H1 (cell line): ENCODE measurements at regions not wholly inside any gene's neighbourhood (a gene's known extent, or its start where the extent isn't known, plus 50 kb on each side); places are given as distances from the start of the nearest gene placed in this dataset.

Experiments used
- CTCF ChIA-PET: fragments of 300-600 bp; sonication (Branson Sonifier 250); formaldehyde crosslinking; loops from one replicate; lab custom pipeline; 2021; ENCODE audit not compliant: partially characterized antibody; lab: Charles Lee
- POLR2A ChIA-PET: fragments of 300-600 bp; sonication (Branson Sonifier 250); formaldehyde crosslinking; loops from one replicate; lab custom pipeline; 2021; ENCODE audit warnings: inconsistent platforms; ENCODE audit not compliant: partially characterized antibody; lab: Charles Lee
- DNase-seq, 2 experiments: peaks; one replicate each; pipeline versions ENCODE4 v3.0.0 to v3.0.0-alpha.2; 2010 to 2022; ENCODE audit warnings: low spot score in 2 of 2, low read depth in 1 of 2, mixed read lengths in 1 of 2
- FAIRE-seq: peaks from 2 replicates; lab custom pipeline; 2011; peaks lifted over from hg19 to GRCh38; lab: Jason Lieb, UNC
- H2AFZ ChIP-seq: 2 replicates; pipeline ENCODE4 v1.8.1; 2012; ENCODE audit warnings: low read length, inconsistent platforms
- H2AK5ac ChIP-seq: 2 replicates; pipeline ENCODE4 v1.6.1; 2013; ENCODE audit warnings: low read depth, low read length
- H2BK120ac ChIP-seq: replicated peaks from 2 replicates; pipeline ENCODE3; 2013; ENCODE audit warnings: low read depth, low read length, inconsistent platforms
- H2BK12ac ChIP-seq: 2 replicates; pipeline ENCODE4 v1.6.1; 2013; ENCODE audit warnings: low read depth, low read length
- H2BK15ac ChIP-seq: 2 replicates; pipeline ENCODE4 v1.6.1; 2013; ENCODE audit warnings: low read length
- H2BK20ac ChIP-seq: 2 replicates; pipeline ENCODE4 v1.6.1; 2013; ENCODE audit warnings: low read length
- H2BK5ac ChIP-seq: 2 replicates; pipeline ENCODE4 v1.6.1; 2013; ENCODE audit warnings: low read depth, low read length
- H3K14ac ChIP-seq: 2 replicates; pipeline ENCODE4 v1.6.1; 2013; ENCODE audit warnings: inconsistent platforms; ENCODE audit not compliant: insufficient read length
- H3K18ac ChIP-seq: 2 replicates; pipeline ENCODE4 v1.6.1; 2013; ENCODE audit warnings: low read length; ENCODE audit errors: extremely low read depth
- H3K23ac ChIP-seq: 2 replicates; pipeline ENCODE4 v1.6.1; 2013; ENCODE audit warnings: inconsistent platforms; ENCODE audit not compliant: insufficient read length
- H3K23me2 ChIP-seq: 2 replicates; pipeline ENCODE4 v1.6.1; 2013; ENCODE audit warnings: low read depth, low read length
- H3K27ac ChIP-seq: 2 replicates; pipeline ENCODE4 v1.6.1; 2011; ENCODE audit warnings: low read depth, low read length, inconsistent platforms
- H3K27me3 ChIP-seq, 4 experiments: replicated peaks in 1 of 4; 1 replicate in 1 of 4; 2 replicates in 3 of 4; pipeline versions ENCODE4 v1.6.1 to v1.8.1; 2011 to 2013; ENCODE audit warnings: low read length in 3 of 4, mild to moderate bottlenecking in 3 of 4, inconsistent platforms in 2 of 4, mixed read lengths in 2 of 4, moderate library complexity in 1 of 4; ENCODE audit not compliant: control insufficient read depth in 3 of 4, insufficient read depth in 3 of 4; ENCODE audit errors: extremely low read depth in 1 of 4
- H3K36me3 ChIP-seq, 4 experiments: 2 replicates each; pipeline versions ENCODE4 v1.6.1 to v1.8.1; 2011 to 2013; ENCODE audit warnings: mild to moderate bottlenecking in 4 of 4, low read length in 3 of 4, moderate library complexity in 2 of 4, control low read depth in 1 of 4, inconsistent platforms in 1 of 4; ENCODE audit not compliant: insufficient read depth in 4 of 4, control insufficient read depth in 2 of 4
- H3K4ac ChIP-seq: replicated peaks from 2 replicates; pipeline ENCODE3; 2013; ENCODE audit warnings: low read length, low read depth, mixed read lengths, inconsistent platforms; ENCODE audit not compliant: insufficient read length
- H3K4me1 ChIP-seq, 4 experiments: replicated peaks in 1 of 4; 1 replicate in 1 of 4; 2 replicates in 3 of 4; pipeline versions ENCODE4 v1.6.1 to v1.8.1; 2011 to 2013; ENCODE audit warnings: low read length in 3 of 4, inconsistent platforms in 2 of 4, mixed read lengths in 1 of 4; ENCODE audit not compliant: insufficient read depth in 4 of 4, control insufficient read depth in 3 of 4
- H3K4me2 ChIP-seq, 2 experiments: 2 replicates each; pipeline versions ENCODE4 v1.6.1 to v1.8.1; 2011 to 2013; ENCODE audit warnings: low read depth in 2 of 2, low read length in 2 of 2, control low read depth in 1 of 2, inconsistent platforms in 1 of 2, mild to moderate bottlenecking in 1 of 2; ENCODE audit not compliant: insufficient read depth in 1 of 2
- H3K4me3 ChIP-seq, 4 experiments: fragments of 200-600, 300-600 bp in 1 of 4; sonication (generic), shearing (Covaris generic), sonication (Bioruptor Twin) in 1 of 4; 2 replicates each; pipeline versions ENCODE4 v1.5.1 to v1.8.1; 2011 to 2016; ENCODE audit warnings: low read length in 4 of 4, low read depth in 3 of 4, control low read depth in 2 of 4, inconsistent platforms in 2 of 4, mild to moderate bottlenecking in 2 of 4, mixed read lengths in 1 of 4, moderate library complexity in 1 of 4; ENCODE audit not compliant: insufficient read depth in 2 of 4; ENCODE audit errors: extremely low read depth in 1 of 4
- H3K56ac ChIP-seq: replicated peaks from 2 replicates; pipeline ENCODE3; 2013; ENCODE audit warnings: low read depth, mild to moderate bottlenecking, mixed read lengths, low read length, inconsistent platforms; ENCODE audit not compliant: insufficient read length
- H3K79me1 ChIP-seq: 2 replicates; pipeline ENCODE4 v1.6.1; 2013; ENCODE audit warnings: low read depth, low read length, control low read depth
- H3K79me2 ChIP-seq, 2 experiments: 2 replicates each; pipeline versions ENCODE4 v1.6.1 to v1.8.1; 2012 to 2013; ENCODE audit warnings: low read length in 2 of 2, mild to moderate bottlenecking in 2 of 2, inconsistent platforms in 1 of 2; ENCODE audit not compliant: insufficient read depth in 2 of 2, control insufficient read depth in 1 of 2
- H3K9ac ChIP-seq, 4 experiments: replicated peaks in 1 of 4; 1 replicate in 1 of 4; 2 replicates in 3 of 4; pipeline versions ENCODE4 v1.6.1 to v1.8.1; 2011 to 2013; ENCODE audit warnings: low read depth in 3 of 4, low read length in 3 of 4, control low read depth in 2 of 4, mild to moderate bottlenecking in 2 of 4, moderate library complexity in 2 of 4, inconsistent platforms in 1 of 4; ENCODE audit errors: extremely low read depth in 1 of 4
- H3K9me3 ChIP-seq, 2 experiments: 2 replicates each; pipeline versions ENCODE4 v1.6.1 to v1.8.1; 2012 to 2013; ENCODE audit warnings: mild to moderate bottlenecking in 2 of 2, moderate library complexity in 2 of 2, control low read depth in 1 of 2, inconsistent platforms in 1 of 2, low read depth in 1 of 2, low read length in 1 of 2, mixed read lengths in 1 of 2; ENCODE audit not compliant: insufficient read depth in 2 of 2
- H4K20me1 ChIP-seq, 2 experiments: replicated peaks in 1 of 2; 2 replicates each; pipeline versions ENCODE3 to v1.8.1; 2011 to 2013; ENCODE audit warnings: inconsistent platforms in 2 of 2, low read length in 2 of 2, mild to moderate bottlenecking in 1 of 2; ENCODE audit not compliant: insufficient read depth in 2 of 2, control insufficient read depth in 1 of 2
- H4K5ac ChIP-seq: 2 replicates; pipeline ENCODE4 v1.6.1; 2013; ENCODE audit warnings: low read length, low read depth, mixed read lengths, inconsistent platforms; ENCODE audit not compliant: insufficient read length
- H4K8ac ChIP-seq: 2 replicates; pipeline ENCODE4 v1.8.0; 2013; ENCODE audit warnings: mild to moderate bottlenecking, moderate library complexity, low read length, inconsistent platforms; ENCODE audit not compliant: insufficient read depth; ENCODE audit errors: extremely low read depth
- H4K91ac ChIP-seq: replicated peaks from 2 replicates; pipeline ENCODE3; 2013; ENCODE audit warnings: low read length, mixed read lengths, inconsistent platforms; ENCODE audit not compliant: insufficient read length
- E2F6 ChIP-seq: IDR thresholded peaks from 2 replicates; pipeline ENCODE4 v1.6.1; 2012; ENCODE audit warnings: inconsistent platforms
- EGR1 ChIP-seq: IDR thresholded peaks from 2 replicates; pipeline ENCODE4 v1.6.1; 2011; ENCODE audit warnings: low read depth, low read length, borderline replicate concordance
- GTF2F1 ChIP-seq: IDR thresholded peaks from 2 replicates; pipeline ENCODE4 v1.6.1; 2012; ENCODE audit warnings: low read depth, low read length, improper control_type of control experiment, borderline replicate concordance
- JUN ChIP-seq: IDR thresholded peaks from 2 replicates; pipeline ENCODE4 v1.6.1; 2011; ENCODE audit warnings: low read depth, mild to moderate bottlenecking, improper control_type of control experiment, low read length
- KDM4A ChIP-seq: IDR thresholded peaks from one replicate; pipeline ENCODE4 v1.7.1; 2012; ENCODE audit warnings: low read depth, mild to moderate bottlenecking, moderate library complexity, low read length, inconsistent platforms; ENCODE audit not compliant: severe bottlenecking
- MAFK ChIP-seq: IDR thresholded peaks from 2 replicates; pipeline ENCODE4 v1.6.1; 2012; ENCODE audit warnings: low read depth, mild to moderate bottlenecking, improper control_type of control experiment, low read length
- NRF1 ChIP-seq: IDR thresholded peaks from 2 replicates; pipeline ENCODE4 v1.6.1; 2011; ENCODE audit warnings: mild to moderate bottlenecking, low read depth, low read length, improper control_type of control experiment
- RFX5 ChIP-seq: IDR thresholded peaks from 2 replicates; pipeline ENCODE4 v1.6.1; 2011; ENCODE audit warnings: low read depth, low read length, improper control_type of control experiment, borderline replicate concordance
- RNF2 ChIP-seq: fragments of 200-900, 300-1000 bp; sonication (generic); IDR thresholded peaks from 2 replicates; pipeline ENCODE4 v1.7.1; 2016; ENCODE audit warnings: borderline replicate concordance, low read depth, mild to moderate bottlenecking, antibody characterized with exemption, low read length; ENCODE audit not compliant: poor library complexity, severe bottlenecking; ENCODE audit errors: missing control alignments
- SUZ12 ChIP-seq: fragments of 200-600 bp; sonication (generic); IDR thresholded peaks from 2 replicates; pipeline ENCODE4 v1.6.1; 2012; ENCODE audit warnings: mild to moderate bottlenecking, inconsistent platforms, low read length, moderate library complexity, mixed read lengths
- TBP ChIP-seq: IDR thresholded peaks from 2 replicates; pipeline ENCODE4 v1.6.1; 2011; ENCODE audit warnings: low read depth, low read length, improper control_type of control experiment
- WGBS, 2 experiments: shearing (Covaris generic) in 1 of 2; methylation state at CpG; one replicate each; pipeline versions ENCODE4 v1.1.6 to v1.1.7; 2013 to 2015; ENCODE audit warnings: low lambda C conversion rate in 2 of 2, mixed read lengths in 2 of 2, inconsistent platforms in 1 of 2, low coverage in 1 of 2, missing lambda C conversion rate in 1 of 2; ENCODE audit not compliant: insufficient replicate concordance in 2 of 2, insufficient coverage in 1 of 2, insufficient read length in 1 of 2; ENCODE audit errors: extremely low coverage in 1 of 2, missing lambda C conversion rate in 1 of 2; 5-methylcytosine and 5-hydroxymethylcytosine counted together

GRCh38 chr1:83791821-83792437, 207.0 kb downstream of the TTLL7 start:
- FAIRE-seq (no peak), DNase-seq (no peak)
- H3K14ac ChIP-seq, result no peak overlapping the region
- H3K56ac ChIP-seq, result no peak overlapping the region
- no peak overlapping the region for H2AFZ ChIP-seq
- H4K5ac ChIP-seq, result no peak overlapping the region
- H3K9ac ChIP-seq, result no peak overlapping the region
- ChIA-PET CTCF (no interaction called here), POLR2A (no interaction called here)
- H3K79me2 ChIP-seq, result no peaks in the 10 kb centered on the region
- no peak overlapping the region for H3K4me3 ChIP-seq
- H3K27me3 ChIP-seq, result no peaks in the 10 kb centered on the region
- no peak overlapping the region for H4K91ac ChIP-seq
- H3K23ac ChIP-seq, result no peak overlapping the region
- no peak overlapping the region for H3K18ac ChIP-seq
- H3K4ac ChIP-seq, result no peak overlapping the region
- 0 out of 2 replicates have a peak overlapping the region, but pooled peaks have one; percentile 54 for H2AK5ac ChIP-seq
- no peak overlapping the region for H4K8ac ChIP-seq
- no peak overlapping the region for H2BK5ac ChIP-seq
- no peak overlapping the region for H2BK20ac ChIP-seq
- no peak overlapping the region for H2BK120ac ChIP-seq
- TF ChIP-seq KDM4A, result no peak
- TF ChIP-seq E2F6, result no peak
- TF ChIP-seq TBP, result no peak
- TF ChIP-seq SUZ12, result no peak
- no peak for TF ChIP-seq MAFK
- no peak for TF ChIP-seq NRF1
- TF ChIP-seq GTF2F1, result no peak
- TF ChIP-seq JUN, result no peak
- TF ChIP-seq EGR1, result no peak
- no peak for TF ChIP-seq RFX5
- no peak for TF ChIP-seq RNF2
- no peaks in the 10 kb centered on the region for H3K9me3 ChIP-seq
- H2BK12ac ChIP-seq, result no peak overlapping the region
- H3K23me2 ChIP-seq, result no peaks in the 10 kb centered on the region
- no peak overlapping the region for H2BK15ac ChIP-seq
- no peaks in the 10 kb centered on the region for H4K20me1 ChIP-seq
- no peak overlapping the region for H3K4me2 ChIP-seq
- H3K4me1 ChIP-seq, result peaks cover 0 to 6% (median 1%) of the 10 kb centered on the region in 4 experiments; a peak in 2 of 7 replicates
- 82% methylated on average over 3 of the region's 3 CpGs; no CpG with 5 or more reads in 1 of the 2 experiments for WGBS, 2 experiments
- H3K36me3 ChIP-seq, result no peaks in the 10 kb centered on the region
- H3K79me1 ChIP-seq, result no peaks in the 10 kb centered on the region
- H3K27ac ChIP-seq, result no peak overlapping the region
